ENCODE measurements at regions not wholly inside any gene's neighbourhood (a gene's known extent, or its start where the extent isn't known, plus 50 kb on each side); places are given as distances from the start of the nearest gene placed in this dataset.

DNA sequence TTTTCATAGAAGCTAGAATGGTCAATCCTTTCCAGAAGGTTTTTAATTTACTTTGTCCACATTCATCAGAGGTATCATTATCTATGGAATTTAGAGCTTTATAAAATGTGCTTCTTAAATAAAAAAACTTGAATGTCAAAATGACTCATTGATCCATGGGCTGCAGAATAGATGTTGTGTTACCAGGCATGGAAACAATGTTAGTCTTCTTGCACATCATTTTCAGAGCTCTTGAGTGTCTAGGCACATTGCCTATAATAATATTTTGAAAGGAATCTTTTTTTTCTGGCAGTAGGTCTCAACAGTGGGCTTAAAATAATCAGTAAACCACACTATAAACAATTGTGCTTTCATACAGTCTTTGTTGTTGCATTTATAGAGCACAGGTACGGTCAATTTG is 200.3 kb downstream of the FAT4 start:
- TF ChIP-seq, protein P1, sequence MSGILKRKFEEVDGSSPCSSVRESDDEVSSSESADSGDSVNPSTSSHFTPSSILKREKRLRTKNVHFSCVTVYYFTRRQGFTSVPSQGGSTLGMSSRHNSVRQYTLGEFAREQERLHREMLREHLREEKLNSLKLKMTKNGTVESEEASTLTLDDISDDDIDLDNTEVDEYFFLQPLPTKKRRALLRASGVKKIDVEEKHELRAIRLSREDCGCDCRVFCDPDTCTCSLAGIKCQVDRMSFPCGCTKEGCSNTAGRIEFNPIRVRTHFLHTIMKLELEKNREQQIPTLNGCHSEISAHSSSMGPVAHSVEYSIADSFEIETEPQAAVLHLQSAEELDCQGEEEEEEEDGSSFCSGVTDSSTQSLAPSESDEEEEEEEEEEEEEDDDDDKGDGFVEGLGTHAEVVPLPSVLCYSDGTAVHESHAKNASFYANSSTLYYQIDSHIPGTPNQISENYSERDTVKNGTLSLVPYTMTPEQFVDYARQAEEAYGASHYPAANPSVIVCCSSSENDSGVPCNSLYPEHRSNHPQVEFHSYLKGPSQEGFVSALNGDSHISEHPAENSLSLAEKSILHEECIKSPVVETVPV (CRISPR knock-in tag; IDR thresholded peaks at IDR 0.05), result no peak
- TF ChIP-seq RARB (CRISPR knock-in tag; IDR thresholded peaks at IDR 0.05) (no peak), PPARA (CRISPR knock-in tag; IDR thresholded peaks at IDR 0.05; ENCODE audit: borderline replicate concordance) (no peak)
- ATAC-seq, result no peak

DNA sequence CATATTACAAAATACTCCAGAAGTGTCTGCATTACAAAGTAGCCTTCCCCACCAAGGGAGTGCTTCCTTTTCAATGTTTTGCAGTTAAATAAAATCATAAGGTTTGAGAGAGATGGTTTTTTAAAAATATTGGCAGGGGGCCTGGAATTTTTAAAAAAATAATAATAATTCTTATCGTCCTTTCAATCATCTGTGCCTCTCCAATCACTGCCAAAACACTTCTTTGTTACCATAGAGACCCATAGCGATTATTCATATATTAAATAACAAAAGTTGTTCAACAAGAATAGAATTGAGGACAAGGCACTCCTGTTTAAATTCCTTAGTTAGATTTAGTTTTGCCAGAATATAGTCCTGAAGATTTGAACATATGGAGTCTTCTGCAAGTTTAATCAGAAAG is 203.1 kb downstream of the FAT4 start:
- peak; percentile 57 for ATAC-seq
- TF ChIP-seq, protein P1 (CRISPR knock-in tag; IDR thresholded peaks at IDR 0.05), result no peak
- TF ChIP-seq ISL1 (CRISPR knock-in tag; IDR thresholded peaks at IDR 0.05), result peak; percentile 80

DNA sequence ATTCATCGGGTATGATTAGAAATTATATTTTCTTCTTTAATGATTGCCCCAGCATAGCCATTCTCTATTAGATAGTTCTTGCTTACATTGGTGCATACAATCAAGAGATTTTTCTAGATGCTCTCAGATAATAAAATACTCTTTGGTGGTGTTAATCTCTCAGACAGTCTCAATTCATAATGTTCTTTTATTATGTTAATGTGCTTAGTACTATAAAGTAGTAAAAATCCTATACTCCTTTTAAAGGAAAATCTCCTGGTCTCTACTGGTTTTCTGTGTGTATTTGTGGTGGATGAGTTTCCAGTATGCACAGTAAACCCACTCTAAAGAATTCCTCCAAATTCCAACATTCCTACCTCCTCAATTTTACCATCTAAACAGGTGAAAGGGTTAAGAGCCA is 203.5 kb downstream of the FAT4 start:
- ATAC-seq, result no peak
- TF ChIP-seq TOX (CRISPR knock-in tag; IDR thresholded peaks at IDR 0.05; ENCODE audit: borderline replicate concordance) (no peak), GLIS3 (CRISPR knock-in tag; IDR thresholded peaks at IDR 0.05) (no peak), OSR1 (CRISPR knock-in tag; IDR thresholded peaks at IDR 0.05) (no peak), BACH2 (CRISPR knock-in tag; IDR thresholded peaks at IDR 0.05; ENCODE audit: borderline replicate concordance) (no peak), ESRRG (CRISPR knock-in tag; IDR thresholded peaks at IDR 0.05) (no peak), CSDC2 (CRISPR knock-in tag; IDR thresholded peaks at IDR 0.05) (no peak), SNAI2 (CRISPR knock-in tag; IDR thresholded peaks at IDR 0.05) (no peak), RARB (CRISPR knock-in tag; IDR thresholded peaks at IDR 0.05) (no peak), ZFP30 (CRISPR knock-in tag; IDR thresholded peaks at IDR 0.05) (no peak)

DNA sequence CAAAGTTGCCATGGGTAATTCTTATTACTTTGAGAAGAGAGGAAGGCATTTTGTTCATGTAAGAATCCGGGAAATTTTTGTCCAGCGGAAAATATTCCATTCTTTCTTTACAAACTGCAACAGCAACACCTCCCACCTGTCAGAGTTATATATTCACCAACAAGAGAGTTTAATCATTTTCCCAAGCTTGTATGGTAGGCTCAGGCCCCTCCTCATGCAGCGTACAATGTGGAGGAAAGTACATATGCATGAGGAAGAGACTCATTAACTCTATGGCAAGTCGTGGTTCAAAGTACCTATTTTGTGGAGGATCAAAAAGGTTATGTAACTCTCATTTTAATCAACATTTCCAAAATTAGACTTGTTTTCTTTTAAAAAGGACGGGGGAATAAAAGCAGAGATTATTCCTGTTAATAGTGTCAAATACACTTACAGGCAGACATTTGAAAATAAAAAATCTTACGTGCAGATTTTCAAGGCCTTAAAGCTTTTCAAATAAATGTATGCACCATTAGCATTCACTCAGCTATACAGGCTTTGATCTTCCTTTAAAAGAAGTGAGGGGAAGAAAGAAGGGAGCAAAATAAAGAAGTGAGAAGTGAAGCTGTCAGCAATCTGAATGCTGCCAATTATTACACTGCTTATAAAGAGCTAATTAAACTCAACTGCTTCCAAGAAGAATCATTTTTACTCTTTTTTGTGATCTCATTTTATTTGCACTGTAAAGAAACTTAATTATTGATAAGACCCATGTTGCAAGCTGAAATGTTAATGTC is 204.8 kb downstream of the FAT4 start:
- TF ChIP-seq ISL1 (CRISPR knock-in tag; IDR thresholded peaks at IDR 0.05) (no peak), ESRRG (CRISPR knock-in tag; IDR thresholded peaks at IDR 0.05) (no peak), ZNF70 (CRISPR knock-in tag; IDR thresholded peaks at IDR 0.05) (no peak), ZNF8 (CRISPR knock-in tag; IDR thresholded peaks at IDR 0.05) (no peak)
- TF ChIP-seq, protein P2, sequence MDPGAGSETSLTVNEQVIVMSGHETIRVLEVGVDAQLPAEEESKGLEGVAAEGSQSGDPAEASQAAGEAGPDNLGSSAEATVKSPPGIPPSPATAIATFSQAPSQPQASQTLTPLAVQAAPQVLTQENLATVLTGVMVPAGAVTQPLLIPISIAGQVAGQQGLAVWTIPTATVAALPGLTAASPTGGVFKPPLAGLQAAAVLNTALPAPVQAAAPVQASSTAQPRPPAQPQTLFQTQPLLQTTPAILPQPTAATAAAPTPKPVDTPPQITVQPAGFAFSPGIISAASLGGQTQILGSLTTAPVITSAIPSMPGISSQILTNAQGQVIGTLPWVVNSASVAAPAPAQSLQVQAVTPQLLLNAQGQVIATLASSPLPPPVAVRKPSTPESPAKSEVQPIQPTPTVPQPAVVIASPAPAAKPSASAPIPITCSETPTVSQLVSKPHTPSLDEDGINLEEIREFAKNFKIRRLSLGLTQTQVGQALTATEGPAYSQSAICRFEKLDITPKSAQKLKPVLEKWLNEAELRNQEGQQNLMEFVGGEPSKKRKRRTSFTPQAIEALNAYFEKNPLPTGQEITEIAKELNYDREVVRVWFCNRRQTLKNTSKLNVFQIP (CRISPR knock-in tag; IDR thresholded peaks at IDR 0.05; ENCODE audit: borderline replicate concordance, low read depth), result no peak
- TF ChIP-seq, protein P3, sequence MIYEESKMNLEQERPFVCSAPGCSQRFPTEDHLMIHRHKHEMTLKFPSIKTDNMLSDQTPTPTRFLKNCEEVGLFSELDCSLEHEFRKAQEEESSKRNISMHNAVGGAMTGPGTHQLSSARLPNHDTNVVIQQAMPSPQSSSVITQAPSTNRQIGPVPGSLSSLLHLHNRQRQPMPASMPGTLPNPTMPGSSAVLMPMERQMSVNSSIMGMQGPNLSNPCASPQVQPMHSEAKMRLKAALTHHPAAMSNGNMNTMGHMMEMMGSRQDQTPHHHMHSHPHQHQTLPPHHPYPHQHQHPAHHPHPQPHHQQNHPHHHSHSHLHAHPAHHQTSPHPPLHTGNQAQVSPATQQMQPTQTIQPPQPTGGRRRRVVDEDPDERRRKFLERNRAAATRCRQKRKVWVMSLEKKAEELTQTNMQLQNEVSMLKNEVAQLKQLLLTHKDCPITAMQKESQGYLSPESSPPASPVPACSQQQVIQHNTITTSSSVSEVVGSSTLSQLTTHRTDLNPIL (CRISPR knock-in tag; IDR thresholded peaks at IDR 0.05; ENCODE audit: low read depth), result no peak
- TF ChIP-seq, protein P4, sequence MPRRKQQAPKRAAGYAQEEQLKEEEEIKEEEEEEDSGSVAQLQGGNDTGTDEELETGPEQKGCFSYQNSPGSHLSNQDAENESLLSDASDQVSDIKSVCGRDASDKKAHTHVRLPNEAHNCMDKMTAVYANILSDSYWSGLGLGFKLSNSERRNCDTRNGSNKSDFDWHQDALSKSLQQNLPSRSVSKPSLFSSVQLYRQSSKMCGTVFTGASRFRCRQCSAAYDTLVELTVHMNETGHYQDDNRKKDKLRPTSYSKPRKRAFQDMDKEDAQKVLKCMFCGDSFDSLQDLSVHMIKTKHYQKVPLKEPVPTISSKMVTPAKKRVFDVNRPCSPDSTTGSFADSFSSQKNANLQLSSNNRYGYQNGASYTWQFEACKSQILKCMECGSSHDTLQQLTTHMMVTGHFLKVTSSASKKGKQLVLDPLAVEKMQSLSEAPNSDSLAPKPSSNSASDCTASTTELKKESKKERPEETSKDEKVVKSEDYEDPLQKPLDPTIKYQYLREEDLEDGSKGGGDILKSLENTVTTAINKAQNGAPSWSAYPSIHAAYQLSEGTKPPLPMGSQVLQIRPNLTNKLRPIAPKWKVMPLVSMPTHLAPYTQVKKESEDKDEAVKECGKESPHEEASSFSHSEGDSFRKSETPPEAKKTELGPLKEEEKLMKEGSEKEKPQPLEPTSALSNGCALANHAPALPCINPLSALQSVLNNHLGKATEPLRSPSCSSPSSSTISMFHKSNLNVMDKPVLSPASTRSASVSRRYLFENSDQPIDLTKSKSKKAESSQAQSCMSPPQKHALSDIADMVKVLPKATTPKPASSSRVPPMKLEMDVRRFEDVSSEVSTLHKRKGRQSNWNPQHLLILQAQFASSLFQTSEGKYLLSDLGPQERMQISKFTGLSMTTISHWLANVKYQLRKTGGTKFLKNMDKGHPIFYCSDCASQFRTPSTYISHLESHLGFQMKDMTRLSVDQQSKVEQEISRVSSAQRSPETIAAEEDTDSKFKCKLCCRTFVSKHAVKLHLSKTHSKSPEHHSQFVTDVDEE (CRISPR knock-in tag; IDR thresholded peaks at IDR 0.05), result no peak
- TF ChIP-seq, protein P5, sequence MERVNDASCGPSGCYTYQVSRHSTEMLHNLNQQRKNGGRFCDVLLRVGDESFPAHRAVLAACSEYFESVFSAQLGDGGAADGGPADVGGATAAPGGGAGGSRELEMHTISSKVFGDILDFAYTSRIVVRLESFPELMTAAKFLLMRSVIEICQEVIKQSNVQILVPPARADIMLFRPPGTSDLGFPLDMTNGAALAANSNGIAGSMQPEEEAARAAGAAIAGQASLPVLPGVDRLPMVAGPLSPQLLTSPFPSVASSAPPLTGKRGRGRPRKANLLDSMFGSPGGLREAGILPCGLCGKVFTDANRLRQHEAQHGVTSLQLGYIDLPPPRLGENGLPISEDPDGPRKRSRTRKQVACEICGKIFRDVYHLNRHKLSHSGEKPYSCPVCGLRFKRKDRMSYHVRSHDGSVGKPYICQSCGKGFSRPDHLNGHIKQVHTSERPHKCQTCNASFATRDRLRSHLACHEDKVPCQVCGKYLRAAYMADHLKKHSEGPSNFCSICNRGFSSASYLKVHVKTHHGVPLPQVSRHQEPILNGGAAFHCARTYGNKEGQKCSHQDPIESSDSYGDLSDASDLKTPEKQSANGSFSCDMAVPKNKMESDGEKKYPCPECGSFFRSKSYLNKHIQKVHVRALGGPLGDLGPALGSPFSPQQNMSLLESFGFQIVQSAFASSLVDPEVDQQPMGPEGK (CRISPR knock-in tag; IDR thresholded peaks at IDR 0.05; ENCODE audit: borderline replicate concordance), result no peak
- ATAC-seq, result no peak
